Stimulated activated CD4-positive, alpha-beta T cell treated with anti-CD3 and anti-CD28 coated beads, TNF-alpha, amount 100 ng/mL, for 4 hours (primary cell): ENCODE measurements at regions not wholly inside any gene's neighbourhood (a gene's known extent, or its start where the extent isn't known, plus 50 kb on each side); places are given as distances from the start of the nearest gene placed in this dataset.
A peak's percentile ranks its signal among the peaks of the same experiment; 100 is the strongest.

Experiments
- DNase-seq, 3 experiments: peaks; one replicate each; pipeline ENCODE4 v3.0.0-alpha.2; 2020; ENCODE audit warnings: low read depth in 3 of 3

GRCh38 chr1:23615423-23615822 is 56.1 kb upstream of the ID3 start:
- no peak for DNase-seq

GRCh38 chr1:23614032-23614660 is 54.8 kb upstream of the ID3 start:
- no peak for DNase-seq

- DNase-seq = peak in 1 of 3 experiments; percentile 21
Observed at GRCh38 chr1:23613191-23614031, 54.1 kb upstream of the ID3 start.

- DNase-seq = no peak
Observed at GRCh38 chr1:23611601-23612327, 52.5 kb upstream of the ID3 start.

- DNase-seq = no peak
Observed at GRCh38 chr1:23610677-23611076, 51.4 kb upstream of the ID3 start.

GRCh38 chr1:23609971-23610370 is 50.7 kb upstream of the ID3 start:
- DNase-seq = no peak
